ENCODE measurements at regions not wholly inside any gene's neighbourhood (a gene's known extent, or its start where the extent isn't known, plus 50 kb on each side); places are given as distances from the start of the nearest gene placed in this dataset.

DNA sequence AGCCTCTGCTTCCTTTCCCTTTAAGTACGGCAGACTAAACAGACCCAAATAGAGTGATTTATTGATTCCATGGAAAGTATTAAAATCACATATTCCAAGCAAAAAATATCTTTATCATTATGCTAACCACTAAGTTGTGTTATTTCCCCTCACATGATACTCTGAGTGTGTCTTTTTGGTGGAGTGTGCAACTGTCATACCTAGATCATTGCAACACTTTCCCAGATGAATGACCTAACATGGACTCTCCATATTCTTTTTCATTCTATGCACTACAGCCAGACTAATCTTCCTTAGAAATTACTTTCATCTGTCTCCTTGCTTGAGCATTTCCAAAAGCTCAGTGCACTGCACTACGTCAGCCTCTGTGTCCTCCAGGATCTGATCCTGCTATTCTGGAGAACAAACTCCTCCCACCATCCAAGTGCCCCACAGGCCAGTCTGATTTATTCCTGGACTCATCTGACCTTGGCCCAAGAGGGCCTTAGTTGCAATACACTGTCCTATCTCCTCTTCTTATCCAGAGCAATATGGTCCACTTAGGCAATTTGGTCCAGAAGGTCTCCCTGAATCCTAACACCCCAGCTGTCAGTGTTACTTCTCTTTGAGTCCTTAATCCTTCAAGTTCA, 263.3 kb upstream of the KLF6 start:
- no peak for DNase-seq (ENCODE audit: extremely low read depth in 1 of 2, low read depth in 1 of 2)

DNA sequence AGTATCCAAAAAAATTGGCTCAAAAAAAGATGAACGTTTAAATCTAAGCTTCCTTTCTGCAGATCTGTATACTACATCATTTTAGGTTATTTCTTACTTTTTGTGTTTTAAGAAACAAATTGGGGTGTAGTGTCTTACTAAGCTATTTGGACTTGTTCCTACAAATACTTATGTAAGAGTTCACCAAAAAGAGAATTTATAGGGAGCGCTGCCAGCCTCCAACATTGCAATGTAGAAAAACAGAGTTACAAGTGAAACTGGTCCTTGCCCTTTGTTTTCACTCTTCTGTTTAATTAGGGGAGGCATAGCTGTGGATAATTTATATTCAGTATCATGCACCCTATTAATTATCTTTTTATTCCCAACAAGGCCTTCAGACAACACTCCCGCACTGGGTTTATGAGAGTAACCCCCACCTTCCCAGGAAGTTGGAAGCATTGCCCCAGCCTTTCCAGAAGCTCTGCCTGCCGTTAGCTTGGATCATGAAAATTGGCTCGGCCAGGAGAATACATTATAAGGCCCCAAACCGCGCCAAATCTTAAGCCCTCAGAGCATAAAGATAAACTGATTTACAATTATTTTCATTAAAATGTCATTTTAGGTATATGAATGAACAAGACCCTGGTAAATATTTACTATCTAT, 261.8 kb upstream of the KLF6 start:
- no peak for DNase-seq (ENCODE audit: extremely low read depth in 1 of 2, low read depth in 1 of 2)

DNA sequence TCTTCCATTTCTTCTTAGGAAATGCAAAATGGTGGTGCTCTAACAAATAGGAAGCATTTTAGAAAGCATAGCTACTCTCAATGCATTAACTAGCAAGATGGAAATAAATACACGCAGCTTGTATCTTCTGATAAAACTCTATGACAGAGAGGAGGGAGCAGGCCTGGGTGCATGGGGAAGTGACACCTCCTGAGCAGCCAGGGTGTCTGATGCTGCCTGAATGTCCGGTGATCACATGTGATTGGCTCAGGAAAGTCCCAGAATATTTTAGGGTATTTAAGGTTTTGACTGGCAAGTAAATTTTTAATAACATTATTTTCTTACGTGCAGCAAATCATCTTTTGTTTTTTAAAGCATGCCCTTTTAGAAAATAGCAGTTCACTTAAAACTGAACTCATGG, 261.0 kb upstream of the KLF6 start:
- no peak for DNase-seq (ENCODE audit: extremely low read depth in 1 of 2, low read depth in 1 of 2)

DNA sequence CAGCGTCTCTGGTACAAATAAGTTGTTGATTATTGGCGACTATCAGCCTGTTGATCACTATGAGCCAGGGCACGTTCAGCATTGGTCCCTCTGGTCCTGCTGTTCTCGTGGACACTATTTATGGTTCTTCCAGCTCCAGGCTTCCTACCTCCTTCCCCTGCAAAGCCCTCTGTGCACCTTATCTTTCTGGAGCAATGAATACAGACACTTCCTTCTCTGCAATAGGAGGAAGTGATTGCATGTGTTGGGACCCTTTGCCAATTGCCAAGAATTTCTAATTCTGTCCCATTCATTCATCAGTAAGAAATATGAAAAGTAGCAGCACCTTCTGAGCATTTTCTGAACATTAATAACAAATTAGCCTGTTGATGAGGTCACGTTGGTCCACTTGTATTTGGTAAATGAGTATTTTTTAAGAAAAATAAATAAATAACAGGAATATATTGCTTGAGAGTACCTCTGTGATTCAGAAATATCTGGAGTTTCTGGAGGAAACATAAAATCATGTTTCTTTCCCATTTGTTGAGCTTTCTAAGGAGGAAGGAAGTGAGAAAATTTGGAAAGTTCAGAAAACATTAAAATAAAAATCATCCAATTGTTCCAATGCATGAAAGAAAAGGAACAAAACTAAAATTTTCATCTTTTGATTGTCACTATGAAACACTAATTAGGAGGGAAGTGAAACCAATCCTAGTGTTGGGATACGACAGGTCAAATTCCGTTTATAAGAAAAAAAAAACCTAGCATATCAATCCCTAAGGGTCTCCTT, 259.1 kb upstream of the KLF6 start:
- DNase-seq (ENCODE audit: extremely low read depth in 1 of 2, low read depth in 1 of 2) = no peak

DNA sequence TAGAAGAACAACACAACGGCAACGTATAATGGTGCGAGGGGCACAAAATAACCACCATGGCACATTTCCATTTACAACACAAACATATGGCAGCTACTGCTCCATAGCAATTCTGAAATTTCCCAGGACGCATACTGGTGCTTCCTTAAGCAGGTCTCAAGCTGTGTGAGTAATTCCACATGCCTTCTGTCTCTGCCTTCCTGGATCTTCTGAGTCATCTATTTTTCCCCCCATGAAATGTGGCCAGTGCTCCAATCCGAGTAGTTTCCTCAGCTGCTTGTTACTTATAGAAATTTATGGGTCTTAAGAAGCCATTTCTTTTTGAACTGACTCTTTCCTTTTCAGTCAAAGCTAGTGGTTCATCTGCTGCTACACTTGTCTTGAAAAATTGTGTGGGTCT, 256.6 kb upstream of the KLF6 start:
- no peak for DNase-seq (ENCODE audit: extremely low read depth in 1 of 2, low read depth in 1 of 2)

DNA sequence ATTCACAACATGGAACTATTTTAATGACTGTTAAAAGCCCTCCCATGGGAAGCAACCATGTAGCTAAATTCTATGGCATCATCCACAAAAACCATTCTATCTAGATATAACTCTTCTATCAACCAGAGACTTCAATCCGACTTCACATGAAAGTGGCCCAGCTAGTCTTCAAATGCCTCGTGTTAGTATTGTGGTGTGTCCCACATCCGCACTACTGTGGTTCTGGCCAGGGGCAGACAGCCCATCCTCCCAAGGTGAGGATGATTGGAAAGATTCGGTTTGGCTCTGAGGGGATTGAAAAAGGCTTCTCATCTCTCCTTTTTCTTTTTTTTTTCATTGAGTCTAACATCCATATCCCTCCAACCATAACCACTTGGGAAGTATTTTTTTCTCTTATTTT, 253.0 kb upstream of the KLF6 start:
- DNase-seq (ENCODE audit: extremely low read depth in 1 of 2, low read depth in 1 of 2) = no peak

DNA sequence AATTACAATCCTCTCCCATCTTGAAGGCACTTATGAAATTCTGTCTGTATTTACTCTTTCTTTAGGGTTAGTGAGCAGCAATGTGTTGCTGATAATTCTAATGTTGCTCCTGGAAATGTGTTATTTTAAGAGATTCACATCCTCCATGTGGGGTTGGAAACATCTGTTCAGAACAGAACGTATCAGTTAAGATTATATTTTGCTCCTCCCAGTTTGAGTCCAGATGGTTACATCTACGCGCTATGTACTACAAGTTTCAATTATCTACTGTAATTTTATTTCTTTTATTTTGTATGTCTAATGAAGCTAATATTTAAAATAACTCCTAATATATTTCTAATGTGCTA, 250.6 kb upstream of the KLF6 start:
- no peak for DNase-seq (ENCODE audit: extremely low read depth in 1 of 2, low read depth in 1 of 2)

DNA sequence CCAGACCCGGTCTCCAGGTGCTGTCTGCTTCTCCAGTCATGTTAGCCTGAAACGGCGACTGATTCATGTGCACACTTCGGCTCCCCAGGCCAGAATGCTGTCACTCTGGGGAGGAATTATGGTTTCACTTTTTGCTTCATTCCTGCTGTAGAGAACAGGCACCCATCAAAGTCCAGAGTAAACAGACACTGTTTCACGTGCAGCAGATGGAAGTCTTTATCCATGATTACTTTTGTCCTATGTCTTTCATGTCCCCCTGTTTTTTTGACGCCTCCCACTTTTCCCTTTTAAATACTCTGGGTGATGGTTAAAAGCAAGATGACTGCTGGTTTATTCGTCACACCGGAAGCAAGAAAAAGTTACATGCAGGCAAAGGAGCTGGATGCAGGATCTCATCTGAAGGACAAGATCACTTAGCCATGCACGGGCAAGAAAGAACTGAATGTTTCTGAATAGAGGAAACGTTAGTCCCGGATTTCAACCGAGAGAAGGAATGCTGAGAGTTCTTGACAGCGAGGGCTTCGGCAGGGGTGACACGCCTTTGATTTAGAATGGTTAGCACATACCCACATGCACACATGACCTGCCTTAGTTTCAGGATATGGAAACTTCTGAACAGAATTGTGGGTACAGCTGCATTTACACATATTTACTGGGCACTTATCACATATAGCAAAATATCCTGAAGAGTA, 250.0 kb upstream of the KLF6 start:
- no peak for DNase-seq (ENCODE audit: extremely low read depth in 1 of 2, low read depth in 1 of 2)

DNA sequence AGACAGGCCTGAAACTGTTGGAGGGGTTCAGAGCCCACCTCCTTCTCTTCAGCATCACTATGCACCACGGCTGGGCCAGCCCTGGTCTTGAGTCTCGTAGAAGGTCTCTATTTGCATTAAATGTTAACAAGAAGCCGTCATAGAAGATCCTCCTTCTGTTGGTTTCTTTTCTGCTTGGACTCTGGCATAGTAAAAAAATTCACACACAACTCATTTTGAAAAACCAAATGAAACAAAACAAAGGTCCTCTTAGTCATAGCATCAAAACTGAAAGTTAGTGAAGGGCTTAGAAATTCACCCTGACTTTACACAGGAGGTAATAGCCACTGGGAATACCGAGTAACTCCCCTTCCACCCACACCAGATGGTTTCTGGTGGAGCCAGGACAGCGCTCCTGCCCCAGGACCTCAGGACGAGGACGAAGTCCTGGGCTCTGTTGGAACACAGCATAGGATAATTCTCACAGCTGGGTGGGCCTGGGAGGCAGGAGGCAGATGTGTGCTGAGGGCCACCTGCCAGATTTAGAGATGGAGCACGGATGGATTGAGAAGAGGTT, 248.4 kb upstream of the KLF6 start:
- no peak for DNase-seq (ENCODE audit: extremely low read depth in 1 of 2, low read depth in 1 of 2)

DNA sequence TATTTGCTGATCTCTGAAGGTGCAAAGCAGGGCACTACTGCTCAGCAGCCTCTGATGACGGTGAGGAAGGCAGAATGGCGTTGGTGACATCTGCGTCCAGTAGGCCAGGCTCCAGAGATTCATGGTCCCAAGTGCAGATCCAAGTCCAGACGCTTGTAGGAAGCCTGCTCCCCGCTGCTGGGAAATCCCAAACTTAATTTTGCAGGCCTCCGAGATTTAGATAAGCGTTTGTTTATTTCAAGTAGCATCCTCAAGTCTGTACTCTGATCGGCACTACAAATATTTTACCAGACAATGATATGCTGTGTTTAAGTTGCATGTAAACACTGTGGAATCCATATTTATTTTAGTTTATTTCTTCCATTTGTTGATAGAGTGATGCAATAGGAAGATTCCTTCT, 244.9 kb upstream of the KLF6 start:
- DNase-seq (ENCODE audit: extremely low read depth in 1 of 2, low read depth in 1 of 2) = no peak

DNA sequence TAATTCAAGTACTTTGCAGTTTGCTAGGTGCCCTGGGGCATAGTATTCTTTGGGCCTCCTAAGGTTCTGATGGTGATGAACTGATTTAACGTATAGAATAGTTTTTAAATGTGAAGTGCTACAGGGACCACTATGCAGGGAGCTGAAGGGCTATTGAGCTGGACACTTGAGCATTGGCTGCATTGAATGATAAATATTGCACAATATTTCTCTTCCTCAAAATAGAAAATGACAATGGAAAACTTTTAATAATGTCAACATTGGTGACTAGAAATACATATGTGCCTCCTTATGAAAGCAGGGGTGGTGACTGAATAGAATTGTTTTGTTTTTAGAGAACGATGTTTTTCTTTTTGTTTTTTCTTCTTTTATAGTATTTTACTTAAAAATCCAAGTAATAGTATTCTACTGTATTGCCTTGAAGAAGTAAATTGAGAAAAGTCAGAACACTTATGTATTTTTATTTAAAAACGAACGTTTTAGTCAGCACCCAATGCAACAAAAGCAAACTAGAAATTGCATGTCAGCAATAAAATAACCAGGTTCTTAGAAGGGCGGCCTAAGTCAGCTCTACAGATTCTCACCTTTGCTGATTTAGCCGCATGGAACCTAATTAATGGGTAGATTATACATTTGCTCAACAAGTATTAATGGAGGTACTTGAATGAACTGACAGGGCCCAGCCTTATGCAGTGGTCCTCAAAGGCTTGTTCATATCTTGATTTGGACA, 244.0 kb upstream of the KLF6 start:
- DNase-seq (ENCODE audit: extremely low read depth in 1 of 2, low read depth in 1 of 2) = no peak

DNA sequence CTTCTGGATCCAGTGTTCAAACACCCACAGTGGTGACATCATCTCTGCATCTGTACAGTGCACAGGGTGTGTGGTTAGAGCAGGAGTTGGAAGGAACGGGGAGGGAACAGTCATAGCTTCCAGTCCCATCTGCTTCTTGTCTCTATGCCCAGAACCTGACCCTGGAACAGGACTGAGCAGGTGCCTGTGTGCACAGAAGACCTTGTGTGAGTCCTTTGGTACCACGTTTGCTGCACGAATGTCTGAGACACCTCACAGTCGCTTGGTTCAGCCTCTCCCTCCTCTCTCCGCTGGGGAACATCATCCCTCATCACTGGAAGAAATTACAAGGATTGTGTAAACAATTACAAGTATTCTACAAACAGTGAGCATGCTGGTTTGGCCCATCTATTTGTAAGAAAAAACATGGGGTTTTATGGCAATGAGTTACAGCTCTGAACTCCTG, 243.0 kb upstream of the KLF6 start:
- DNase-seq (ENCODE audit: extremely low read depth in 1 of 2, low read depth in 1 of 2) = no peak

DNA sequence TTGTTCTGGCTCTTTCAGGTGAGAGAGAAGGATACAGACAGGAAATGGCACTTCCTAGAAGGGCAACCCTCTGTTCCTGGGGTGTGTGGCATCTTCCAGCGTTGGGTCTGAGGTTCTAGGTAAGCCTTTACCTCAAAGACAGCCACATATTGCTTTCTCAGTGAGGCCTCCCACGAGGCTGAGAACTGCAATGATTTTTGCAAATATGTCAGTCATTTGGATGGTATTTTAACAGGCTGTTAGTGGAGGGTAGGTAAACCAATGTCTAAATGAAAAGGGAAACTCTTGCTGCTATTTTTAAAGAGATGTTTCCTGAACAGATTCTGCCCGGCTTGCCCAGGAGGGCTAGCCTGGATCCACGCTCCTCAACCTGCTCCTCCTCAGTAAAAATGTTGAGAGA, 240.3 kb upstream of the KLF6 start:
- DNase-seq (ENCODE audit: extremely low read depth in 1 of 2, low read depth in 1 of 2) = no peak

DNA sequence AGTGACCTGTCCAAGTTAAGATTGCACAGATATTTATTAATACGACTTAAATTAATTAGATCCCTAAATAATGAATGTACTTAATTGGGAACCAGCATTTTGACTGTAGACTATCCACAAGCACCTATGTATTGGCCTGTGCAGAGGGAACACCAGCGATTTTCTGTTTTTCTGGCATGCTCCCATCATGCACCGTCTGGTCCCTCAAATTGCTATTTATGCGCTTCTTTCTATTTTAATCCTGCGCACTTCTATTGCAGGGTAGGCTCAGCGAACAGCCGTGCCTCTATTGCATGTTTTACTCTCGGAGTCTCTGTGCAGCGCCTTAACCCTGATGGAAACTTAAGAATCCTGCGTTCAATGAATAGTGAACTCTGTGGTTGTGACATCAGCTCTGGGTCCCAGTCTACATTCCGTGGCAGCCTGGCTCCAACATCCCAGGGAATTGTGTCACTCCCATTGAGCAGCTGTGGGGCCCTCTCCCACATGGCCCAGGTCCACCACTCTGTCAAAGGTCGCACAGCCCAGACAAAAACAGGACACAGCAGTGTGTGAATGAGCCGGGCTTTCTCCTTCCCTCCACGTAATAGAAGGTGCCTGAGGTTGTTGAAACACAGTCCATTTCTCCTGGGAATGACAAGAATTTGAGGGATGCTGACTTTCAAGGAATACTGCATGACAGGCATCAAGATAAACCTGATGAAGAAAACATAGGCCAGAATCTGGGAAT, 239.7 kb upstream of the KLF6 start:
- DNase-seq (ENCODE audit: extremely low read depth in 1 of 2, low read depth in 1 of 2) = no peak

DNA sequence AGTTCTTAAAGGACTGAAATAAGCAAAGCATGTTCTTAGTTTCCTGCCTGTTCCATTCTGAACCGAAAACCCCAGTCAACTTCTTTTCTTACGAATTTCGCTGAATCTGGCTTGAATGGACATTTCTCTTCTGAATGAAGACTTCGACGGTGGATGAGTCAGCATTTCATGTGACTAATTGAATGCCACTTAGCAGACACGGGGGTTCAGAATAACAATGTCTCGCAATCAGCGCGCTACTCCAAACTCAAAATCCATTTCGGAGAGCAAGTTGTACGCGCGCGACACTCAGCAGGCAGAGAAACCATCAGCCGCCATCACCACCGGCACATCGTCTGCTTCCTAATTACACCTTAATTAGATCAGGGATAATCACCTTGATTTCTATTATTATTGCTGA, 239.0 kb upstream of the KLF6 start:
- DNase-seq (ENCODE audit: extremely low read depth in 1 of 2, low read depth in 1 of 2) = no peak

DNA sequence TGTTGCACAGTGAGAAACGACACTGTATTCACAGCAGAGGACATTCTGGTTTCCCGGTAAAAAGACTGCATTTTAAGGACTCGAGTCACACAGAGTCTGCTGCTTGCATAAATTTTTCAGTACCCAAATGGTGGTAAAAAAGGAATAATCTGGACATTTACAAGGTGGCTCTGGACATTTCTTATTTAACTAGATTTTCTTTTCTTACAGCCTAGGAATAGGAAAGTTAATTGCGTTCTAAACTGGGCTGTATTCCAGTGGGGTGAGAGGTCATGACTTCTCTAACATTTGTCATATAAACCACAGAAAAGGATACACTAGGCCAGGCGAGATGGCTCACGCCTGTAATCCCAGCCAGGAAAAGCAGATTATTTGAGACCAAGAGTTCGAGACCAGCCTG, 237.5 kb upstream of the KLF6 start:
- no peak for DNase-seq (ENCODE audit: extremely low read depth in 1 of 2, low read depth in 1 of 2)

DNA sequence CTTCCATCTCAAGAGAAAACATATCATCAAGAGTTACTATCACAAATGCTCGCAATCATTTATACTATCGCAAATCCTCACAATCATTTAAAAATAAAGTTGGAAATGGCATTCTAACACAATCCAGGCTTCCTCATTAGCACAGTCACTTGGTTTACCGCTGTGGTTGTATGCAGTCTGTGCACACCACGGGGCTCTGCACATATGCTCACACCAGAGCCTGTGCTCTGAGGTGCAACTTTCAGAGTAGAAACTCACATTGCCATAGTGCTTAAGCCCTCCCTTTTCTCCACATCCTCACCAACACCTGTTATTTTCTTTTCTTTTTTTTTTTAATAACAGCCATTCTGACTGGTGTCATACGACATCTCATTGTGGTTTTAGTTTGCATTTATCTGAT, 235.6 kb upstream of the KLF6 start:
- no peak for DNase-seq (ENCODE audit: extremely low read depth in 1 of 2, low read depth in 1 of 2)

DNA sequence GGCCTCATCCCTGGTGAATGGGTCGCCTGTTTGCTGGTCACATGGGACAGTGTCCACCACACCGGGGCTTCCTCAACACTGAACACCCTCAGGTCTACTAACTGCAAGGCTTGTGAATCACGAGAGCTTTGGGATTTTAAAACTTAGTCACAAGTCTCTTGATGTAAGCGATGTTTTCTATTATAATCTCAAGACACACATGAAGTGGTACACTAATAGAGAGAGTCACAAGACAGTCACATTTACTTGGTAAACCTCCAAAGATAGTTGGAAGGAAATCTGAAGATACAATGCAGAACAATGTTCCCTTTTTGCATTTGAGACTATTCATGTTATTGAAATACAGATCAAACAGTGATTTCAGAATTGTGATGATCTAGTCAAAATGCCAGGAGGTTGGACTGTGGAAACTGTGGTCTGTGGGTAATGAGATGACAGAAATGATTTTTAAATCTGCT, 233.1 kb upstream of the KLF6 start:
- no peak for DNase-seq (ENCODE audit: extremely low read depth in 1 of 2, low read depth in 1 of 2)

DNA sequence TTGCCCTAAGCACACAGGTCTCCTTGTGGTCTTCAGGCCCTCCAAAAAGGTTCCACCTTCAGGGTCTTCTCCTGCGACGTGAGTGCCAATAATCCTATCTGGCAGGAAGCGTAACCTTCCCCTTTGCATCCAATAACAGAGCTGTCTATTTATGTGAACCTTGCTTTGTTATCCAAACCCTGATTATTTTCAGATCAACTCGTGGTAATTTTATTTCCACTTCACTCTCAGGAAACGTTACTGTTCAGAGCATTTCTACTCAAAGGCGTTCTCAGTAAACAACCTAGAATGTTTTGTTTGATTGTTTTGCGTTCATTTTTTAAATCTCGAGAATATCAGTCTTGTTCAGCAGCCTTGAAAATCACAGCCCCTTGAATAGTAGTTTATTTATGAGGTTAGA, 232.3 kb upstream of the KLF6 start:
- no peak for DNase-seq (ENCODE audit: extremely low read depth in 1 of 2, low read depth in 1 of 2)

DNA sequence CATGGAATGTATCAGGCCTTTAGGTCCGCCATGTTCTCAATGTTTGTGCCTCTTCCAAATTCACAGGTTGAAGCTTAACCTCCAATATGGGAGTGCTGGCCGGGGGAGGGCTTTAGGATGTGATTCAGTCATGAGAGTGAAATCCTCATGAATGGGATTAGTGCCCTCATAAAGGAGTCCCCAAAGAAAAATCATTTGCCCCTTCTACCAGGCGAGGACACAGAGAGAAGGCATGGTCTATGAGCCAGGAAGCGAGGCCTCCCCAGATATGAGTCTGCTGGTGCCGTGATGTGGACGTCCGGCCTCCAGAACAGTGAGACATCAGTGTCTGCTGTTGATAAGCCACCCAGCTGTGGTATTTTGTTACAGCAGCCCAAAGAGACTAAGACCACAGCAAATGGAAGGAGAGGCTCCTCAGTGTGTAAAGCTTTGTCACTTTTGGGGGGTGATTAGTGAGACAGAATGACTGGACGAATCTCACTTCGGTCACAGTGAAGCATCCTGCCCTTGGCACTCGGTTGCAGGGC, 231.3 kb upstream of the KLF6 start:
- DNase-seq (ENCODE audit: extremely low read depth in 1 of 2, low read depth in 1 of 2) = no peak
